CD4-positive, alpha-beta T cell treated with Interleukin-4 for 4 hours (primary cell): ENCODE measurements at regions not wholly inside any gene's neighbourhood (a gene's known extent, or its start where the extent isn't known, plus 50 kb on each side); places are given as distances from the start of the nearest gene placed in this dataset.
A peak's percentile ranks its signal among the peaks of the same experiment; 100 is the strongest.
"Not testable (repeated sequence)": the region's sequence is repeated elsewhere in the genome, so short reads cannot be mapped to it uniquely, and the experiment has no call there.

ENCODE experiments used
- DNase-seq: peaks from one replicate; pipeline ENCODE4 v3.0.0-alpha.2; 2020

- not testable (repeated sequence) for DNase-seq
Observed at GRCh38 chr18:14460364-14460763, 83.0 kb downstream of the POTEC start.

GRCh38 chr18:14459826-14460225, 83.6 kb downstream of the POTEC start:
- not testable (repeated sequence) for DNase-seq

DNA sequence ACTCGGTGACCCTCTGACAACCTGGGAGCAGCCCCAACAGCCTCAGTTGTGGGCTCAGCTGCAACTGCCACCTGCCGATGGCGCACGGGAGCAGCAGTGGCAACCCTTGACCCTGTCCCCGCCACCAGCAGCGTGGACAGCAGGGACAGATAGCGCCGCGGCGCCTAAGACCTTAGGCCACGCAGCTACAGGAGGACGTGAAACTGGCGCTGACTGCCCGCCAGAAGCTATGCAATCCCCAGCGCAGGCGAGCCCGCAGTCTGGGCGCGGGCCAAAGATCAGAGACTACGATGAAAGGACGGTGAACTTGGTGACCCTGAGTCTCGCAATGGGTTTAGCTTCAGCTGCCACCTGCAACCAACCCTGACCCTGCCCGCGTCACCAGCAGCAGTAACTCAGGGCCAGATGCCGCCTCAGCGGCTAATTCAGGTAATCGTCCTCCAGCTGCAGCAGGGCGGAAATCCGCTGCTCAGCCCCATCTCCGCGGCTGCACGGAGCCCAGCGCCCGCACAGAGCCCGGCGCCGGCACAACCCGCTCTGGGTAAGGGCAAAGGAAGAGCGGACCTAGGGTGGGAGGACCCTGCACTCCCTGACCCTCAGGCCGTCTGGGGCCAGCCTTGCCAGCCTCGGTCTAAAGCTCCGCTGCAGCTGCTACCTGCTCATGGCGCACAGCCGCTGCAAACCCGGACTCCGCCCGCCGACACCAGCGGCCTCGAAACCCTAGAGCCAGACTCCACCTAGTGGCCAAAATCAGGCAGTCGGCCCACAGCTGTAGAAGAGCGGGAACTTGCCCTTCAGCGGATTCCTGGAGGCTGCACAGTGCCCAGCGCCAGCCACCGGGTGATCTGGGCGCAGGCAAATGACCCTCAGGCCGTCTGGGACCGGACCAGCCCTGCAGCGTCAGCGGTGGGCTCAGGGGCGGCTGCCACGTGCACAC, 85.1 kb downstream of the POTEC start:
- DNase-seq, result peak; percentile 73

GRCh38 chr18:14450637-14451009, 92.8 kb downstream of the POTEC start:
- DNase-seq, result peak; percentile 7

- peak; percentile 29 for DNase-seq
Observed at GRCh38 chr18:14449995-14450636, 93.3 kb downstream of the POTEC start.

- not testable (repeated sequence) for DNase-seq
Observed at GRCh38 chr18:14449062-14449461, 94.3 kb downstream of the POTEC start.

- DNase-seq, result not testable (repeated sequence)
Observed at GRCh38 chr18:14447715-14448114, 95.7 kb downstream of the POTEC start.

DNA sequence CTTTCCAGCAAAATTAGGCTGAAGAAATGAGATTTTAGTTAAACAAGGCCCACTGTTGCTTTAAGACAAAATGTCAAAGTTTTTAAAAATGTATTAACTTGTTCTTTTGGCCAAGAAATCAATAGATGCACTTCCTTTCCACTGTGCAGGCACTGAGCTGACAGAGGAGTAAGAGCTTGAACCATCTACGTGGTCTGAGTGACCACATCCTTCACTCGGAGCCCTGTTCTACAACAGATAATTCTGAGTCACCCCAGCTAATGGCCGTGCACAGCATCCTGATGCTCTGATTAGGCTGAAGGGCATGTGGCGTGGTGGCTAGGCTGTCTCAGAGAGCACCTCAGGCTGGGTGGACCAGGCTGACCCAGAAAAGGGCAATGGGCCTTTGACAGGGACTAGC, 107.9 kb downstream of the POTEC start:
- not testable (repeated sequence) for DNase-seq

DNA sequence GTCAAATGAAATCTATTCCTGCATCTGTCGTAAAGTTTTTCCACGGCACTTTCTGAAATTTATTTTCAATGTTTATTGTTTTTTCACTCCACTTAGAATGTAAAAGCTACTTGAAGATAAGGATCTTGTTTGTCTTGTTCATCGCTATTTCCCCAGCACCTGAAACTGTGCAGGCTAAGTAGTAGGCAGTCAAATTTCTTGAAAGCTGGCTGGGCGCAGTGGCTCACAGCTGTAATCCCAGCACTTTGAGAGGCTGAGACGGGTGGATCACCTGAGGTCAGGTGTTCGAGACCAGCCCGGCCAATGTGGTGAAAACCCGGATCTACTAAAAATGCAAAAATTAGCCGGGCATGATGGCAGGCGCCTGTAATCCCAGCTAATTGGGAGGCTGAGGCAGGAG, 111.0 kb downstream of the POTEC start:
- DNase-seq, result not testable (repeated sequence)

GRCh38 chr18:14431031-14431521, 112.3 kb downstream of the POTEC start:
- peak; percentile 49 for DNase-seq

- DNase-seq, result peak; percentile 38
Observed at GRCh38 chr18:14415806-14416205, 127.6 kb downstream of the POTEC start.

- DNase-seq, result not testable (repeated sequence)
Observed at GRCh38 chr18:14415399-14415798, 128.0 kb downstream of the POTEC start.

GRCh38 chr18:14395533-14395932, 147.9 kb downstream of the POTEC start:
- DNase-seq, result peak; percentile 17

GRCh38 chr18:14393563-14394103, 149.8 kb downstream of the POTEC start:
- DNase-seq, result not testable (repeated sequence)

DNA sequence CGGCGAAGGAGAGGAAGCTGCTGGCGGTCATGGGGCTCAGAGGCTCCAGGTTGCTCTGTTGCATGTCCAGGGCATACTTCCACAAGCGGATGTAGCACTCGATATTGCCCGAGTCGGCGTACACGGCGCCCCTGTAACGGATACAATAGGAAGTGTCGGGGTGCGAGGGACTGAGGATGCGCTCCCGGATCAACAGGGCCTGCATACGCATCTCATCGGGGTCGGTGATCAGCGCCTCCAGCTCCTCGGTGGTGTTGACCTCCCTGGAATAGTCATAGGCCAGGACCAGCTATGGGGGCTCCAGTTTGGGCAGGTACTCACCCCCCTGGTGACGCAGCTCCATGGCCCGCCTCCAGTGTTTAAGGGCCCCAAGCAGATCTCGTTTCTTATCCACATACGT, 150.8 kb downstream of the POTEC start:
- DNase-seq, result not testable (repeated sequence)

GRCh38 chr18:14384961-14385360, 158.4 kb downstream of the POTEC start:
- DNase-seq, result not testable (repeated sequence)

GRCh38 chr18:14382666-14383065, 160.7 kb downstream of the POTEC start:
- DNase-seq, result not testable (repeated sequence)

DNA sequence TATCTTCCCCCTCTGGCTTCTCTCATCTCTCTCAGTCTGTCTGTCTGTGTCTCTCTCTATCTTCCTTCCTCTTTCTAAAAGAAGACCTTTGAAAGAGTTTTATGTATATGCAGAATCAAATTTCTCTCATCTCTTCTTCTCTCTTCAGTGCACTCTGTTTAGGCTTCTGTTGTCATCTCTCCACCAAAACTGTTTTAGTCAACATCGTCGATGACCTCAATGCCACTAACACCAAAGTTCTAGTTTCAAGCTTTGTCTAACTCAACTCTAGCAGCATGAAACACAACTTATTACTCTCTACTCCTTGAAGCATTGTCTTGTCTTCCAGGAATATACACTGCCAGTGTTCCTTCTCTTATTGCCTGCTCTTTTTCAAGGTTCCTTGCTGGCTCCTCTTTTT, 163.9 kb downstream of the POTEC start:
- DNase-seq, result not testable (repeated sequence)

DNA sequence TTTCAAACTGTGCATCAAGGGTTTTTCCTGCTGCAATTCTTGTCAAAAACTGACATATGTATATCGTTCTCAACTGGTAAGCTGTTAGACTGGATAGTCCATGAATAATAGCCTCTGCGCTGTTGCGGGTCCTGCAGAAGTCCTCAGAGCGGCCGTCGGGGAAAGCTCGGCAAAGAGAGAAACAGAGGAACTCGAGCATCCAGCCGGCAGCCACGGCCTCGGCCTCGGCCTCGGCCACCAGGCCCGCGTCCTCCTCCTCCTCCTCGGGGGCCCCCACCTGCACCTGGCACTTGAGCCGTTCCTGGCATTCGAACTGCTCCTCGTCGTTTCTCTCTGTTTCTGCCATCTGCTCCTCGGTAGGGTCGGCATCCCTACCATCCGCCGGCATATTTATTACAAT, 165.0 kb downstream of the POTEC start:
- DNase-seq, result not testable (repeated sequence)

- not testable (repeated sequence) for DNase-seq
Observed at GRCh38 chr18:14361346-14361745, 182.1 kb downstream of the POTEC start.

DNA sequence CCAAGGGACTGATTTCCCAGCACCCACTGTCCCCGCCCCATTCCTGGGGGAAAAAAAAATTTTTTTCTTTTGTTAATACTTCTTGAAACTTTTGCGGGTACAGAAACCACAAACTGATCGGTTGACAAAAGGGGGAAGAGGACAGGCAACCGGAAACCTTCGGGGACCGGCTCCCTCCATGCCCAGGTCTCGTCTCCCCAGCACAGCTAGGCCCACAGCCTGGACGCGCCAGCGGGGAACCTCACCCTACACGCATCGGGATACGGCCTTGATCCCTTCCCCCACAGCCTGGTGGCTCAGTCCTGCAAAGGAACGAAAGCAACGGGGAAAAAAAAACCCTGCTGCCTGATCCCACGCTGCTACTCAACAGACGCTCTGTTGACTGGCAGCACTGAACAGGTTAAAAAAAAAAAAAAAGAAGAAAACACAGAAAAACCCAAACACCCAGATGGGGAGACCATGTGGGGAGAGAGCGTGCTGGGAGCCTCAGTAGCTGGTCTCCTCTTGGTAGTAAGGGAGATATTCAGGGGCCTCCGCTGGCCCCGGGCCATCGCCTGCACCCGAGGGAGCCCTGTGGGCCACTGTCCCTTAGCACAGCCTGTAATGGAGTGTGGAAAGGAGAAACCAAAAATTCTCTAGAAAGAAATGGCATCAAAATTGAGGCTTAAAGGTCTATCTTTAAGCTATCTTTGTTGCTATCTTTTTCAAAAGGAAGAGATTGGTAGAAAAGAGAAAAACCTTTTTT, 185.7 kb downstream of the POTEC start:
- not testable (repeated sequence) for DNase-seq

DNA sequence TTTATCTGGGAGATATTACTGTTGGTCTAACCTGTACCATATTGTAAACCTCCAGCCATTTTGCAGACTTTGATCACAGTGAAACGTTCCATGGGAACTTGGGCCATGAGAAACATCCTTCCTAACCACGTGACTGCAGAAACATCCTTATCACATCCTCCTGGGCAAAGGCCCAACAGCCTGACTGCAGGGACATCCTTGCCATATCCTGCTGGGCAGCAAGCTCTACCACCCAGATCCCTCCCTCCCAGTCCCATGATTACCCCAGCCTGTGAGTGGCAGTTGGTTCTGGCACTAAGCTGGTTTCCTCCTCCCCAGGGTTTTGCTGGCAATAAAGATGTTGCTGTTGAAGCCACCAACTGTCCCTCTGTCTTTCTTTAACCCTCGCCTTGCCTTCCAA, 201.2 kb downstream of the POTEC start:
- DNase-seq, result not testable (repeated sequence)

DNA sequence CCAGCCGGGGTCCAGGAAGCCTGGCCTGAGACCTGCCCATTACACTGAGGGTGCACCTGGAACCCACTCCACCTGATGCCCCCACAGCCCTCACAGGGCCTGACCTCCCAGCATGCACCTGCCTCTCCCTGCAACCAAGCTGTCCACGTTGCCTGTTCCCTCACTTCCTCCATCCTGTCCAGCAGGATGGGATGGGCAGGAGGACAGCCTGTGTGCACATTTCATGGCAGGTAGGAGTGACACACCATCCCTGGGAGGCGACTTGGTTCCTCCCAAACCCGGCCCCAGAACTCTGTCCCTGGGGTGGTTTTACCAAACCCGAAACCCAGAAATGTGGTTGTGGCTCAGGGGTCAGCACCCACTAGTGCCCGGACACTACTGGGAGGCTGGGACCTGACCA, 203.8 kb upstream of the ZNF519 start:
- not testable (repeated sequence) for DNase-seq
